HG02840 (cell line): ENCODE measurements at regions not wholly inside any gene's neighbourhood (a gene's known extent, or its start where the extent isn't known, plus 50 kb on each side); places are given as distances from the start of the nearest gene placed in this dataset.

Experiments
- ATAC-seq: cut with Tn5 transposase; IDR thresholded peaks from one replicate; pipeline ENCODE4 v1.9.1; 2021; ENCODE audit warnings: mild to moderate bottlenecking, moderate library complexity, moderate number of reproducible peaks; ENCODE audit not compliant: unreplicated experiment, low FRiP score

- ATAC-seq: no peak
Measured at GRCh38 chr4:181484396-181484795, 758.8 kb upstream of the TENM3 start.

GRCh38 chr4:181488926-181489325 lies 754.3 kb upstream of the TENM3 start:
- no peak for ATAC-seq

GRCh38 chr4:181498148-181498547 lies 745.1 kb upstream of the TENM3 start:
- no peak for ATAC-seq

DNA sequence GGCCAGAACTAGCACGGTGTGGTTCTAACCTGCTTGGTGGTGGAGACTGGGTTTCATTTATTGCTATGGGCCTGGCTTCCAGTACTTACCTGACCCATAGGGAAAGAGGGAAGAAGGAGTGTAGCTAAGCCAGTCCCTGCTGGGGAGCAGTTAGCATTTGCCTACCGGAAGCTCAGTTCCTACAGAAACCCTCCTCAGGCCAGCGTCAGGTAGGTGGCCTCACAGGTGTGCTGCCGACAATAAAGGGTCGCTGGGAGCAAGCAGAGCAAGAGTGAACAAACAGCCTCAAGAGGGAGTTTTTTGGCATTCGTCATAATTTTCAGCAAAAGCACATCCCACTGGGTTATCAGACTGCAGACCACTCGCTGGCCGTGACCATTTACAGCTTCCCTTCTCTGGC lies 740.6 kb upstream of the TENM3 start:
- no peak for ATAC-seq

DNA sequence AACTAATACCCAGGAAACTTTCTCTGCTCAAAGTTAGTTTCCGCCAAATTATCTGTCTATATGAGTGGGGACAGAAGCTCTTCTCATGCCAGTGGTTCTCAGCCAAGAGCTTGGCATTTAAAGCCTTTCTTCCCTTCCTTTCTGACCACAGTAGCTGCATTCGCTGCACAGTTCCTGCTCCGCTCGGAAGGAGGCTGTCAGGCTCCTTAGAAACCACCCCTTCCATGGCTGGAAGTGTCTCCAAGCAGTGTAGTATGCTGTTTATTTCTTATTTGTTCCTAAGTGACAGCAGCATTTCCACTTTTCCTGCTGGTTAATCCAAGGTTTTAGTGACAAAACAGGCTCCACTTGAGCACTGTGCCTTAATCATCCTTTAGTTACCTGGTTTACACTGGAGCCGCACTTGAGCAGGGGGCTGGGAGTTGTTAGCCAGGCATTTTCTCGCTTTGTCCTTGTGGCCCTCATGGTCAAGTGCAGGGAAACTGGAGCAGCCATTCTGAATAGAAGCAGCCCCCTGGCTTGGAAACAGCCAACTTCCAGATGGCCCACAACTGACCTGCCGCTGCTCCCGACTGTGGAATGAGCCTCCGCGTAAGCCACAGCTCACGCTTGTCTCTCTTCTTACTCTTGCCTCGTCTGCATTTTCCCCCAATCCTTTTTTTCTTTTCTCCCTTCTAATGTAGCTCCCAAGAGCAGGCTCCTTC lies 739.4 kb upstream of the TENM3 start:
- no peak for ATAC-seq

GRCh38 chr4:181504924-181505323 lies 738.3 kb upstream of the TENM3 start:
- no peak for ATAC-seq

GRCh38 chr4:181507180-181507835 lies 735.9 kb upstream of the TENM3 start:
- no peak for ATAC-seq

DNA sequence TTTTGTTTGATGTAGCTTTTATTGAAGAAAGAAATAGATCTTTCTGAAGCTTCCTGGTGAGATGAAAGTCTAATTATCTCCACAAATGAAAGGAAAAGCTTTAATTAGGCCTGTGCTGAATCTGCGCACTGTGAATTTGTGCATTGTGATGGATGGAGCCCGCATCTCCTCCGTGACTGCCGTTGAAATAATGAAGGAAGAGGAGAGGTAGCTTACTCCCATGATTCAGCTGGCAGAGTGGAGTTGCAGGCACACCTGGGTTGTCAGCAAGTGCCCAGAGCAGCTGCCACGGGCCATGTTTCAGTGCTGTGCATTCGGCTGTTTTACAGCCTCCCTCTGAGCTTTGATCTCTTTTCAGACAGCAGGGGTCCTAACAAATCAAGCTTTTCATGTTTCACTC lies 735.3 kb upstream of the TENM3 start:
- ATAC-seq: no peak

DNA sequence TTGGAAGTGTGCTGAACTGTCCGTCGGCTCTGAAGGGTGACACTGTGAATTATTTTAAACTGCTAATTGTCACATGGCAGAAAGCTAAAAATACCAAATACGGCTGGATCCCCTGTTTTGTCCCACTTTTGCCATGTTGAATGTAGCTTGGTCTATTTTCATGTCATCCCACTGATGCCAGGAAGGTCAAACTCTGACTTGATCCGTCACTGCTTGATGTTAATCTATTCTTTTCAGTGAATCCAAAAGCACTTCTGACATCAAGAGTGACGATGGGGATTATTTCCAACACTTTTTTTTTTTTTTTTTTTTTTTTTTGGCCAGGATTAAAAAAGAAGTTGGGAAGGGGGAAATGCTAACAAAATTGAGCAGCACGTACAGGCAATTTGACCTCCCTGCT lies 734.6 kb upstream of the TENM3 start:
- no peak for ATAC-seq

- no peak for ATAC-seq
Measured at GRCh38 chr4:181509073-181509472, 734.1 kb upstream of the TENM3 start.

- ATAC-seq: no peak
Measured at GRCh38 chr4:181517491-181517890, 725.7 kb upstream of the TENM3 start.

DNA sequence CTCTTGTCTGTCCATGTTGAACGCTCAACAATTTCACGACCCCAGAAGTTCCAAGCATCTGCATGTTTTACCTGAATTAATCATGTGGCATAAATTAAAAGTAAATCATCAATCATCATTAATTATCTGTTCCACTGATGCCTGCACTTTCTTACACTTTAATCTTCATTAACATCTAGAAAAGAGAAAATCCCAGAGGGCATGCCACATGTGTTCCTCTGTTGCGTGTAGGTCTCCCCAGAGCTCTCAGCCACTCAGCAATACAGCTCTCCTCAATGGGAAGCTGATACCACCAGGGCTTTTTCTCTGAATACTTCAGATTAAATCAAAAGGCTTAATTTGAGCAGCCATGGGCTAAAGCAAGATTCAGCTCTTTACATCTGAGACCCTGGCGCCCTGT lies 722.4 kb upstream of the TENM3 start:
- no peak for ATAC-seq

DNA sequence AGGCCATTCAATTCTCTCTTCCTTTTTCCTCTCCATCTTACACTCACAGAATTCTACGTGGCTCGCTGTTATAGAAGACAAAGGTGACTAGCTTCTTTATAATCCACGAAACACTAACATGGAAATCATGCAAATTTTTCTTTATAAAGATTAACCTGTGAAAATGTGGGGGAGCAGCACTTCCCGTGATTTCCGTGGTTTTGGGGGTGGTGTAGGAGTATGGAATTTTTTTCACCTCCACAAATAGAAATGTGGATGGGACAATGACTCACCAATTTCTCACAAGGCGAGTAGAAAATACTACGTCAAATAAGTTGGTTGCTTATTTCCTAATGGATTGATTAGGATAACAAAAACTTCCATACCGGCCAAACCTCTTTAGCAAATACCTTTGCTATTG lies 719.2 kb upstream of the TENM3 start:
- no peak for ATAC-seq

DNA sequence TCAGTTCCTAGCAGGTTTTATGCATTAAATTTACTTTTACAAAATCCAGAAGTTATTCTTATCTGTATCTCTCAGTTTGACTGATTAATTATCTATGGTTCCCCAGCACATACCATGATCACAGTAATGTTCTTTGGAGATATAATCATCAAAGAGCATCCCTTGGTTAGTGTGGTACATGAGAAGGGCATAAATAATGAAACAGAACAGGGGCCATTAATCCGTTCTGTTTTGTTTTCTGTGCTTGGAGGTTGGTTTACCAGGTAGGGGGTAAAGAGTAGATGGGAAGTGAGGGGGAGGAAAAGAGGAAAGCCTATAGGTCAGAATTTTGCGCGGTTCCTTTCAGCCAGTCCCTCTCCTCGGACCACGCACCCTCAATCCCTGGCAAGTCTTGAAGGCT lies 718.7 kb upstream of the TENM3 start:
- no peak for ATAC-seq

GRCh38 chr4:181525634-181526033 lies 717.6 kb upstream of the TENM3 start:
- ATAC-seq: no peak

DNA sequence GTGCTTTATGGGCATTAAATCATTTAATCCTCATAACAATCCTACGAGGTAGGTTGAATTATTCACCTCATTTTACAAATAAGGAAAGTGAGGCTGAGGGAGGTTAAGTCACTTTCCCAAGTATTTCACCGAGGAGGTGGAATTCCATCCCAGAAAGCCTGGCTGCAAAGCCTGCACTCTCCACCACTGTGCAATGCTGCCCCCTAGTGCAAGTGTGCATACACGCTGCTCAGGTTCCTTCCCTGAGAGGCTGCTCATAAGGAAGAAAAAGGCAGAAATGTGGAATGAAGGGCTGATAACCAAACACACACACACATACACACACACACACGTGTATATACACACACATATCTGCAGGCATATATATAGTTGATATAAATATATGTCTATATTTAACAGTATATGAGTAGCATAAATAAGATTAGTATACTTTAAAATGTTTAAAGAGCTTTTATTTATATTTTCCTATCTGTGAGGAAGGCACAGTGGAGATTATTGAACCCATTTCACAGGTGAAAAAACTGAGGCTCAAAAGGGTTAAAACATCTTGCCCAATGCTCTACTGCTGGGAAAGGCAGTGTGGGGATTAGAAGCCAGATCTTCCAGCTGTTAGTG lies 714.5 kb upstream of the TENM3 start:
- no peak for ATAC-seq

GRCh38 chr4:181529537-181529936 lies 713.7 kb upstream of the TENM3 start:
- no peak for ATAC-seq

- no peak for ATAC-seq
Measured at GRCh38 chr4:181536196-181536746, 706.9 kb upstream of the TENM3 start.

GRCh38 chr4:181536811-181537434 lies 706.3 kb upstream of the TENM3 start:
- ATAC-seq: no peak

DNA sequence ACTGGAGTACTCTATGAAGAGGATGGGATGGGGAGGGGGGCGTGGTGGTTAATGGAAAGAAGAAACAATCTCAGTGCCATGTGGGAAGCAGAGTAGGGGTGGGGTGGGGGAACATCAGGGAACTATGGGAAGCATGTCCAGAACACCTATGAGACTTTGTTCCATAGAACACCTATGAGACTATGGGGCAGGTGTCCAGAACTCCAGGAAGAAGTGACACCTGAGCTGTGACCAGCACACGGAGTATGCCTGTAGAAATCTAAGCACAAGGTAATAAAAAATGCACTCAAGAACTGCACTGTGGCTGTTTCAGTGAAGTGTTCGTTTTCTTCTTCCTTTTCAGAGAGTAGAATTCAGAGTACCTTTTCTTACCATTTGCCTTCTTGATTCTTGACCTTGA lies 704.8 kb upstream of the TENM3 start:
- no peak for ATAC-seq

DNA sequence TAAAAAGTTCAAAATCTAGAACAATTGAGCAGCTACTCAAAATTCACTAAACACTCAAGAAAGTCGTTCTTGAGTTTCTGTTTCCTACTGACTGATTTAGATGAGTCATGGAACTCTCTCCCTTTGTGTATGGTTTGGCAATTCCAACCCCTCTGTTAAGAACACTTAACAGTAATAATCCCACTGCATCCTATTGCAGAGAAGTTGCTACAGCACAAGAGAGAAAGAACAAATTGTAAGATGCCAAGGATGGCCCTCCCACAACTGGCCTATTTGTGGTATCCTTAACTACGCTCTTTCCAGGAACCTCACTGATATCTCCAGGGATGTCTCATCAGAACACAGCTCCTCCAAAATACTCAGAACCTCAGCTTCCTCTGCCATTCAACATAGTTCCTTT lies 701.8 kb upstream of the TENM3 start:
- no peak for ATAC-seq
